GM18498 (cell line): ENCODE measurements at regions not wholly inside any gene's neighbourhood (a gene's known extent, or its start where the extent isn't known, plus 50 kb on each side); places are given as distances from the start of the nearest gene placed in this dataset.
"Not testable (repeated sequence)": the region's sequence is repeated elsewhere in the genome, so short reads cannot be mapped to it uniquely, and the experiment has no call there.

Source experiments
- ATAC-seq: cut with Tn5 transposase; IDR thresholded peaks from one replicate; pipeline ENCODE4 v1.9.1; 2021; ENCODE audit warnings: mild to moderate bottlenecking, moderate library complexity; ENCODE audit not compliant: unreplicated experiment

DNA sequence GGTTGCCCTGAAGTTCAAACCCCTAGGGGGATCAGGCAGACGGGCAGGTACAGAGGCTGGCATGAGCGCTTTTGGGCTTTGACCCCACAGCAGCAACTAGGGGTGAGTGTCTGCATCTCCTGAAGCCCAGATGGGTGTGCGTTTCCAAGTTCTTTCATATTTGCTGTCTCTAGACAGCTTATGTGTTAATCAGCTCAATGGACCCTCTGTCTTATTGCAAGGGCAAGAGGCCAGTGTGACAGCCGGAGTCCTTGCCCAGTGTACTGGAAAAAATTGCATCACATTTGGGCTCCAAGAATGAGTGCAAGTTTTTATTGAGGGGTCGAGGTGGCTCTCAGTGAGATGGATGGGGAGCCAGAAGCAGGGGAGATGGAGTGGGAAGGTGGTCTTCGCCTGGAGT lies 1863.7 kb upstream of the RAG2 start:
- ATAC-seq = no peak

DNA sequence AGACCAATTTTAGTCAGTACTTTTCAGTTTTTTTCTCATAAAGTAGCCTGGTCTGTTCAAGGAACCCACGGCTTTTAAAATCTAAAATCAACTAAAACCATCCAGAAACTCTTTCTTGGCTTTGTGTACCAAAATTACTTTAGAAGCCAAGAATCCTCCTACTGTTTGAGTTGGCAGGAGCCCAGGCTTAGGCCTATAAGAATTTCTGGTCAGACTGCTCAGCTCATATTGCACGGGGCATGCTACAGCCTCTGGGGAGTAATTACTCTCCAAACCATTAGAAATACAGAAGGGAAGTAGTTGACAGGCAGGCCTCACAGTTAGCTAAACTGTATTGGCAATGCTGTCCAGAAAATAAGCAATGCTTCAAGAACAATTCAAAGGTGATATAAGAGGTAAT lies 1862.9 kb upstream of the RAG2 start:
- ATAC-seq = no peak

DNA sequence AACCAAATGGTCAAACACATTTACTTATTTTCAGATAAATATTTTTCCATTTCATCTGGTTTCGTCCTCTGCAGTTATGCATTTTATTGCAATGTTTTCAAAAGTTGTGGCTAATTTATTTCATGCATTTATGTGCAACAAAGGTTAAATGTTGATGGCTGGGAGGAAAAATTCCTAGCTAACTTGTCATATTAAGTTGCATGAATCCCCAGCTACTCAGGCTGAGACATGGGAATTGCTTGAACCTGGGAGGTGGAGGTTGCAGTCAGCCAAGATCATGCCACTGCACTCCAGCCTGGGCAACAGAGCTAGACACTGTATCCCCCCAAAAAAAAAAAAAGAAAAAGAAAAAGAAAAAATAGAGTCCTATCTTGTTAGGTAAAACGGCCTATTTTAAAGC lies 1862.4 kb upstream of the RAG2 start:
- no peak for ATAC-seq

DNA sequence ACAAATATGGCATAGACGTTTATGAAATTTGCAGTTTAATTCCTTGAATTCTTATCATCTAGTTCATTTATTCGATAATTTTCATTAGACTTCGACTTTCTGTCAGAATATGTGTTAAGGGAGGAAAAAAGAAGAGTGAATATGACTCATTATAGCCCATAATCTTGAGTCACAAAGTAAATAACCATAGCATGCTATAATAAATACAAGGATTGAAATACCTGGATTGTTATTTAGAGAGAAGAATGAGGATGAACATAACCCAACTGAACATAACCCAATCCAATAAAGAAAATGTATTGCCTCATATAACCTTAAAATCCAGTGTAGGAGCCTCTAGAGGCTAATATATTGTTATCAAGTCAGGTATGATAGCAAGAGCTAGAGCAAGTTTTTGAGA lies 1858.3 kb upstream of the RAG2 start:
- no peak for ATAC-seq

DNA sequence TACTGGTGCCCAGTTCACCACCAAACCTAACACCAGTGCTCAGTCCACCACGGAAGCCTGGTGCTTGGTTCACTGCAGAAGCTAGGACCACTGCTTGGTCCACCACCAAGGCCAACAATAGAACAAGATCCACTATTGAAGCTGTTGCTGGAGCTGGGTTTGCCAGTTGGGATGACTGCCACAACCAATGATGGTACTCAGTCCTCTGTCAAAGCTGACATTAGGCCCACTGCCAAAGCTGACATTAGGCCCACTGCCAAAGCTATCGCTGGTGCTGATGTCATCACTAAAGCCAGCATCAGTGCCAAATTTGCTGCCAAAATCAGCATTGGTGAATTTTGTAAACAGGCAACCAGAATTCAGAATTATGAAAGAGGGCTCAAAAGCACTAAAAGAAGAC lies 1850.2 kb upstream of the RAG2 start:
- no peak for ATAC-seq

DNA sequence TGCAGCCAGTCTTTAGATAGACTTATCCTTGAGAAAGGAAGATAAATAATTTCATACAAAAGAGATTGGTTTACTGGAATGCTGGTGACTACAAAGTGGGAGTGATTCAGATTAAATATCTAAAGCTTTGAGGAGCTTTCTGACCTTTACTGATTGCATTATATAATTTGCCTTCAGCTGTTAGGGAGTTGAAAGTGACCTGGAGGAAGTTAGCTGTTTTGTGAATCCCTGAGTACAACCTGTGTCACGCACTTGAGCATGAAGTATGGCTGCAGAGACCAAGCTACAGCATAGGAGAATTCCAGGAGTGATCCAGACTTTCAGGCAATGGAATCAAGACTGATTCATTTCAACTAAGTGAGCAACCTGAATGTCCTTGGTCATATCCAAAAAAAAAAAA lies 1848.3 kb upstream of the RAG2 start:
- ATAC-seq = no peak

DNA sequence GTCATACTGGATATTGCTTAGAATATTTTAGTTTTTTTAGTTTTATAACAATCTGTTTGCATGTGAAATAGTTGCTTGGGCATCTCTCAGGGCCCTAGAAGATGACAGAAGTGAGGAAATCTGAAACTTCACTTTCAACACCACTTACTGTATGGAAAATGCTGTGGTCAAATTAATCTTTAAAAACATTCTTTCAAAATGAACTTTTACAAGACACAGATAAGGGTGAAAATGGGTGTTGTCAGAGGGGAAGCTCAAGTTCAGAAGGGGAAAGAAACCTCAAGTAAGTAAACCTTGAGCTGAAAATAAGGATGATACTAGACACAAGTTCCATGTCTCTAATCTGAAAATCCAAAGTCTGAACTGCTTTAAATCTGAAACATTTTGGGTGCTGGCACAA lies 1840.1 kb upstream of the RAG2 start:
- no peak for ATAC-seq

DNA sequence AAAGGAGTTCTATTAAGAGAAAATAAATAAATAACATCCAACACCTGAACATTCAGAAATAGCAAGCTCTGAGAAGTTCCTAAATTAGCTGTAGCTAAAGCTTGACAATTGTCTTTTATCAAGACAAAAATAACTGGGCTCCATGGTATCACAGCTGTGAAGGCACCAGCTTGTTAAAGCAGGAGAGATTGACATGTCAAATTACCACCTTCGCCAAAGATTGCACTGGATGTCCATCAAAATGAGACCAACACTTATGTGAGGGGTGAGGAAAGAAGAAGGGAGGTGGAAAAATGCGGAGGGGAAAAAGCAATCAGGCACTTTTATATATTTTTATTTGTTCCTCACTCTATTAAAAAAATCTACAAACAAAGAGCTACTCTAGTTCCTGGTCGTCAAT lies 1827.5 kb upstream of the RAG2 start:
- ATAC-seq = no peak

DNA sequence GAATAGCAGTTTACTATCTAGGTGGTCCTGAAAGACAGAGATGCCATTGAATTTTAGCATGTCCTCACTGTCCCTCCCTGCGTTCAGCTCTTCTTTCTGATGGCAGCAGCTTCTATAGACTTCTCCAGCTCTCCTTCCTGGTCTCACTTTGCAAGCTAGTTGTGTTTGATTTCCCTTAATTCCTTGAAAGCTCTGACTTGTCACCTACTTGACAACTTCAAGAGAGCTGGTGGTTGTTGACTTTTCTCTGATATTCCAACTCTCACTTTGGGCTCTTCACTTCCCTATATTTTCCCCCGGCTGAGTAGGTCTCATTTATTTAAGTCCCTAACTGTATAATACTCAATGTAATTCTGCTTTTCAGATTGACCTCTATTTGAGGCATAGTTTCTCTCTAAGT lies 1825.0 kb upstream of the RAG2 start:
- ATAC-seq = no peak

DNA sequence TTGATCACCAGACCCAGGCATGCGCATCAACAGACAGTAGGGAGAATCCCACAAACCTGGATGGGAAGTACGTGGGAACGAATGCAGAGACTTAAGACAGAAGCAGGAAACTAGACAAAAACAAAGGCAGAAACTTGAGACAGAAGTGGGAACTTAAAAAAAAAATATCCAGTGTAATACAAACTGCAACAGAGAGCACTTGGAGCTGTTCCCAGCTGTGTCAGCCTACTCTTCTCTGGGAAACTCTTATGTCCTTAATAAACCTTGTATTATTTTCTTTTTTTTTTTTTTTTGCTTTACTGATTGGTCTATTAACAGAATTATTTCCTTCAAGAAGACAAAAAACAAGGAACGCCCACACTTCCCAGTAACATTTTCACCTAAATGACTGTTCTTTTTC lies 1818.1 kb upstream of the RAG2 start:
- ATAC-seq = no peak

DNA sequence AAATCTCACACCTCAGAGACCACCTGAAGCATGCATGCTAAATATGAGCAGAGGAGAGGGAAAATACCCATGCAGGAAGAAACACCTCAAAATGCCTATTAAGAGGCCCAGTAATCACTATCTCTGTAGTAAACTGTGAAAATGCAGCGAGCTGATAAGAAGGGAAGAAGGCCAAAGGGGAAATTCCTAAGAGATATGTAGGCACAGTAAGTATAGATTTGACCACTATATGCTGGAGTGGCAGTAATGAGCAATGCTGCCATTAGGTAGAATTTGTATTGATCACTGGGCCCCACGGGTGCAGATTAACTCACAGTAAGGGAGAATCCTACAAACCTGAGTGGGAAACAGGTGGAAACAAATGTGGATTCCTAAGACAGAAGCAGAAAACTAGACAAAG lies 1813.1 kb upstream of the RAG2 start:
- ATAC-seq = no peak

DNA sequence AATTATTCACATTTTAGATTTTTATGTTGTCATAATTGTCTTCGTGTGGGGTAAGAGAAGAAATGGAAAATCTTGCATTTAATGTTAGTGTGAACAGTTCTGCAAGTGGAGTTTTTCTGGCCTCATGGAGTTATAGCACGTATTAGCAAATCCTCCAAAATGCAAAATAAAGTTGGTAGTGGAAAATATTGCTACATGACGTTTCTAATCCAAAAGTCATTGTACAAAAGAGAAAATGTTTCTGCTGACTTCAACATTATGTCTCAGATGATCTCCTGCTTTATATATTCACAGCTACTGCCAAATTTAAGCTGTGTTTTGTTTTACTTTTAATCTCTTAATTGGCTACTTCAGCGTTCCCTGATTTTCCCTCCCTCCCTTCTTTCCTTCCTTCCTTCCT lies 1804.0 kb upstream of the RAG2 start:
- no peak for ATAC-seq

DNA sequence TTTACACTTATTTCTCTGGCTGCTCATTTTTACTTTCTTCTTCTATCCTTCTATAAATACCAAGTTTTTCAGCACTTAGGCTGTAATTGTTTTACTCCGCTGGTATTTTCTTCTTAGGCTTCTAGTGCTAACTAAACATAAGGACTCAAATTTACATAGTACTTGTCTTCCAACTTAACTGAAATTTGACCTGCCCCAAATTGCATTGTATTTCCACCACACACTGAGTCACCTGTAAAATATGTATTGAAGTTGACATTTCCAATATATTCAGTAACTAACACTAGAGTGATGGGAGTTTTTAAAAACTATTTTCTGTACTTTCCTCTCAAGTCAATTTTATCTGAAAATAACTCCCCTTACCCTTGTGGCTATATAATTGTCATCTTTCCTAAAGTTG lies 1794.1 kb upstream of the RAG2 start:
- ATAC-seq = no peak

DNA sequence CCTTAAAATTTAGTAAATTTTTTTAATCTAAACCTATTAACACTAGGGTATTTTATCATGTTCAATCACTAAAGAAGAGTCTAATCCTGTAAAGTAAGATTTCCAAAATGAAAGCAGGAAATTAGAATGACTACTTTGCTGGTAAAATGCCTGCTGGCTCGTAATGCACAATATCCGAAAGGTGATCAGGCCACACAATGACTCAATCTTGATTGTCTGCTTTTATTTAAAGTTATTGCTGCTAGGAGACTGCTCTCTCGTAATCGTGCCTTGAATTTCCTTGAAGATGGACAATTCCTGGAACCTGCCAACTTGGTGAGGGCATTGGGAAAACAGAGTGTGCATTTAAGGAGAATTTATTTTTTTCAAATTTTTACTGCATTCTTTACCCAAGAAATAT lies 1786.5 kb upstream of the RAG2 start:
- no peak for ATAC-seq

DNA sequence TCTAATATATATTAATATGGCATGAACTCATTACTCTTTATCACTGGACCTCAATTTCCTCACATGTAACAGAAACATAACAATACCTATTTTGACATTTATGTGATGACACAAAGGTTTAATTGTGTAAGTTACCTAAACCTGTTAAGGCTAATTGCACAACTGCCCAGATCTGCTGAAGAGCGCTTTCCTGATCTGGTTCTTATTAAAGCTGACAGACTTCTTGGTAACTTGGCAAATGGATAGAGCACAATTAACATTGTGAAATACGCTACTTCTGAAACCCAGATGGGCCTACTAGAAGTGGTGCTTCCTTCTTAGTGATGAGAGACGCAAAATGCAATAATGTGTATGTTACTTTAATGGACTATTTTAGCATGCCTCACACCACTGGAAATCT lies 1767.2 kb upstream of the RAG2 start:
- no peak for ATAC-seq

DNA sequence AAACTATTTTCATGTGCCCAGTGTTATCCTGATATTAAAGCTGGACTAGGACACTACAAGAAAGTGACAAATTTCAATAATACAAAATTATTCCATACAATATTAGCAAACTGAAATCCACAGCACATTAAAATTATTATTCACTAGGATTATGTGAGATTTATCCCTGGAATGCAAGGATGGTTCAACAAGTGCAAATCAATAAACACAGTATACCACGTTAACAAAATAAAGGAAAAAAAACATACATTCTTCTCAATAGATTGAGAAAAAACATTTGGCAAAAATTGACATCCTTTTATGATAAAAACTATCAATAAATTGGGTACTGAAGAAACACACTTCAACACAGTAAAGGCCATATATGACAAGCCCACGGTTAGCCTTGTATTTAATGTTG lies 1758.2 kb upstream of the RAG2 start:
- no peak for ATAC-seq

DNA sequence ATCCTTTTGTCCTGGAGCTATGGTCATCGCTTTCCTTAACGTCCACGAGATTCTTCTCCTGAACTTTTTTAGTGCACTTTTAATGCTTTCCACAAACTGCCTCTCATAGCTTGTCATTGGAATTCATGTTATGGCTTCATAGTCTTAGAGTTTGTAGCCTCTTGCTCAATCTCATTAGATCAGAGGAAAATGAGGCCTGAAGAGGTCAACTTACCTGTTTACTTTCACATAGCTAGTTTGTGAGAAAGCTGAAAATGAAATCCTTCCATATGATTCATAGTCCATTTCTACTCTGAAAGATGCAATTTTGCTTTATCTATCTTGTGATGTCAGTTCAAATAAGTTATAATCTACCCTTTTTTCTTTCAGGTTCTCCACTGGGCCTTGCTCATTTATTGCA lies 1747.2 kb upstream of the RAG2 start:
- no peak for ATAC-seq

DNA sequence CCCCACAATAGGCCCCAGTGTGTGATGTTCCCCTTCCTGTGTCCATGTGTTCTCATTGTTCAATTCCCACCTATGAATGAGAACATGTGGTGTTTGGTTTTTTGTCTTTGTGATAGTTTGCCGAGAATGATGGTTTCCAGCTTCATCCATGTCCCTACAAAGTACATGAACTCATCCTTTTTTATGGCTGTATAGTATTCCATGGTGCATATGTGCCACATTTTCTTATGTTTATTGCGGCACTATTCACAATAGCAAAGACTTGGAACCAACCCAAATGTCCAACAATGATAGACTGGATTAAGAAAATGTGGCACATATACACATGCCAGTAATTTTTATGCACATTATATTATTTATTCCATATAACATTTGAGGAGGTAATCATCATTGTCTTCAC lies 1743.6 kb upstream of the RAG2 start:
- ATAC-seq = not testable (repeated sequence)

DNA sequence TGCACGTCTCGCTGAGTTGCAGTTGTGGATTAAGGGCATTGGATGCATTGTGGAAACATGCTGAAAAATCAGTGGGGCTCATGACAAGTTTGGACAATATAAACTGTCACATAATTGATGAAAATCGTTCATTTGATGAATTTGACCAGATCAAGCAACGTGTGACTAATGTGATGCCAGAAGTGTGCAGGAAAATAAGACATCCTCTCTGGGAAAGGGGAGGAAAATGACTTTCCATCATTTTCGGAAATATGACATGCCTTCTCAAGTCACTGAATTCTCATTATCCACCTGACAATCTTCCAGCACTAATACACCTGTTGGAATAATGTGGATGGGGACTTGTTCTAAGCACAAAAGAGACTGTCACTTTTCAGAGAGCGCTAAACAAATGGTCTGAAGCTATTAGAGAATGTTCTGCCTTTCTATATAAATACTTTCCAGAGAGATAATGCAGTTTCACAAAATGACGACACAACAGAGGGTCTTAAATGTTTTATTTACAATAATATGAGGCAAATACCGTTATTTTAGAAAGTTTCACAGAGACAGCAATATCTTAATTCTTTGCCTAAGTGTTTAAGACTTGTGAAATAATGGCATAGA lies 1741.9 kb upstream of the RAG2 start:
- ATAC-seq = no peak

DNA sequence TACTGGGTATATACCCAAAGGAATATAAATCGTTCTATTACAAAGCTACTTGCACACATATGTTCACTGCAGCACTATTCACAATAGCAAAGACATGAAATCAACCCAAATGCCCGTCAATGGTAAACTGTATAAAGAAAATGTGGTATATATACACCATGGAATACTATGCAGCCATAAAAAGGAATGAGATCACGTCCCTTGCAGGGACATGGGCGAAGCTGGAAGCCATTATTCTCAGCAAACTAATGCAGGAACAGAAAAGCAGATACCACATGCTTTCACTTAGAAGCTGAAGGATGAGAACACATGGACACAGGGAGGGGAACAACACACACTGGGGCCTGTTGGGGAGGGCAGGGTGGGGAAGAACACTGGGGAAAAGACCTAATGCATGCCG lies 1740.0 kb upstream of the RAG2 start:
- not testable (repeated sequence) for ATAC-seq

DNA sequence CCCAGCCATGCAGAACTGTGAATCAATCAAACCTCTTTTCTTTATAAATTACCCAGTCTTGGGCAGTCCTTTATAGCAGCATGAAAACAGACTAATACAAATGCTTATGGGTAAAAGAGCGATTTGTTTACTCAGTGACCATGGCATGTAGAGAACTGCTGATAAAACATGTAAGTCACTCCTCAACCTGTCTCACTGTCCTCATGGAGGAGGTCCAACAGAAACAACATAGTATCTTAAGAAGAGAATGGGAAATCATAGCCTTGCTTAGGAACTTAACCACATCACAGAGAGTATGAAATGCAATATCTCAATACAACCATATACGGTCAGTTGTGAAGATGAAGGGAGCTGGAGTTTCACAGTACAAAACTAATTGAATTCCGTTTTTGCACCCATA lies 1734.0 kb upstream of the RAG2 start:
- ATAC-seq = no peak

DNA sequence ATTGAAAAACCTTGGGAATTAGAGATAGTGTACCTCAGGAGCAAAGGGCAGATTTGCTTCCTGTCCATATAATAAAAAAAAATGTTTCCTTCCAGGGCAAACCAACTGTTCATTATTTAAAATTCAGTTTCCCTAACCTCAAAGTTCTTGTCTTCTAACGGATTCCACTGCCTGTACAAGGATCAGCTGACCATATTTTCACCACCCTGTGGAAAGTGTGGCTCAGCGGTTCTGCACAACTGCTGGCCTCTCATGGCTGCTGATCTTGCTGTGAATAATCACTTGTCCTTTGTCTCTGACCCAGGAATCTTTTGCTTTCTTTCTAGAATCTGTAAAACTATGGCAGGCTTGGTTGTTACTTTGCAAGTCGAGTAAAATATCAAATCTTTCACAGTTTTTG lies 1732.5 kb upstream of the RAG2 start:
- no peak for ATAC-seq

DNA sequence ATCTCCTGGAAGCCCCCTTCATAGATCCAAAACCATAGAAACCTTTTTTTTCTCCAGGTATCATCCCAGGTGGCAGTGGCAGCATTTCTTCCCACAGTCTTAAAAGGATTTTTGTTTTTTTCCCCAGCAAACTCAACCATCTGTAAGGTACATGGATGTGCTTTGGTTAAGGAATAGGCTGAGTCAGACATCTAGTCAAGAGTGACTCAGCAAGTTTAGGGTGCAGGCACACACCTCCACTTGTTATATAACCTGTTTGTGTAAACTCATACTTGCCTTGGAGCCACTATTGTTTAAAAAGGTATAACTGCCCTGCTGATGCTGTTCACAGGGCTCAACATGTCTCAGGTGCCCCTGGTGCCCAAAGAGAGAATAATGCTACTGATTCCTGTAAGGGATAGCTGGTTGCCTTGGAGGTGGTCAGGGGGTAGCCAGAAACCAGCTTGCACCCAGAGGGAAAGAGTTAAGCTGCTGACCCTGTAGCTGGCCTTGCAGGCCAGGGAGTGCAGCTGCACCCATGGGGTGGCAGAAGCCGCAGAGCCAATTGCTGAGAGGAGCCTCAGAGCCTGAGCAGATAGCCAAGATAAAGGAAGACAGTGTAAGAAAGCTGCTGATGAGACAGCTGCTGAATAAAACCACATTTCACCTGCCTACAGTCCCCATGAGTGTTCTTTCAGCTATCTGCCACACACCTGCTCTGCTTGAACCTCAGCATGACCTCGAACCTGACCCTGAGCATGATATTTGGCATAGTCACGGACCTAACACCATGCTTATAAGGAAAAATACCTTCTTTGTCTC lies 1726.1 kb upstream of the RAG2 start:
- ATAC-seq = no peak
